ENCODE measurements at regions not wholly inside any gene's neighbourhood (a gene's known extent, or its start where the extent isn't known, plus 50 kb on each side); places are given as distances from the start of the nearest gene placed in this dataset.

- TF ChIP-seq CTCF (IDR thresholded peaks at IDR 0.05; ENCODE audit: low read length, missing control alignments): no peak
- DNase-seq (ENCODE audit: low read depth): no peak
- H3K4me3 ChIP-seq (replicated peaks; ENCODE audit: low read depth, low read length): no peak overlapping the region
Measured at GRCh38 chr15:47824147-47824546, 106.8 kb downstream of the SEMA6D start.

GRCh38 chr15:47829667-47830066 lies 112.4 kb downstream of the SEMA6D start:
- TF ChIP-seq CTCF (IDR thresholded peaks at IDR 0.05; ENCODE audit: low read length, missing control alignments): no peak
- no peak overlapping the region for H3K4me3 ChIP-seq (replicated peaks; ENCODE audit: low read depth, low read length)
- DNase-seq (ENCODE audit: low read depth): no peak

GRCh38 chr15:47834093-47834492 lies 116.8 kb downstream of the SEMA6D start:
- no peak for TF ChIP-seq CTCF (IDR thresholded peaks at IDR 0.05; ENCODE audit: low read length, missing control alignments)
- no peak for DNase-seq (ENCODE audit: low read depth)
- H3K4me3 ChIP-seq (replicated peaks; ENCODE audit: low read depth, low read length): no peak overlapping the region

GRCh38 chr15:47839233-47839825 lies 122.0 kb downstream of the SEMA6D start:
- TF ChIP-seq CTCF (IDR thresholded peaks at IDR 0.05; ENCODE audit: low read length, missing control alignments): no peak
- no peak overlapping the region for H3K4me3 ChIP-seq (replicated peaks; ENCODE audit: low read depth, low read length)
- no peak for DNase-seq (ENCODE audit: low read depth)

GRCh38 chr15:47843124-47843663 lies 125.9 kb downstream of the SEMA6D start:
- TF ChIP-seq CTCF (IDR thresholded peaks at IDR 0.05; ENCODE audit: low read length, missing control alignments): no peak
- no peak for DNase-seq (ENCODE audit: low read depth)
- no peak overlapping the region for H3K4me3 ChIP-seq (replicated peaks; ENCODE audit: low read depth, low read length)

GRCh38 chr15:47844437-47844836 lies 127.1 kb downstream of the SEMA6D start:
- no peak for TF ChIP-seq CTCF (IDR thresholded peaks at IDR 0.05; ENCODE audit: low read length, missing control alignments)
- DNase-seq (ENCODE audit: low read depth): no peak
- H3K4me3 ChIP-seq (replicated peaks; ENCODE audit: low read depth, low read length): no peak overlapping the region
